Ovary (tissue), 3 donors: ENCODE measurements at regions not wholly inside any gene's neighbourhood (a gene's known extent, or its start where the extent isn't known, plus 50 kb on each side); places are given as distances from the start of the nearest gene placed in this dataset.

ENCODE experiments used
- CTCF ChIP-seq, 3 donors: fragments of 450-650 bp in 2 of 3; fragments of 200-600 bp in 1 of 3; IDR thresholded peaks; one replicate each; pipeline versions ENCODE4 v1.5.1 to v1.8.0; 2016 to 2022; ENCODE audit warnings: antibody characterized with exemption in 3 of 3, mild to moderate bottlenecking in 1 of 3
- EP300 ChIP-seq: sonication (generic); formaldehyde crosslinking; IDR thresholded peaks from one replicate; pipeline ENCODE4 v1.6.1; 2017; ENCODE audit warnings: antibody characterized with exemption
- POLR2A ChIP-seq: fragments of 450-650 bp; IDR thresholded peaks from one replicate; pipeline ENCODE4 v1.6.1; 2017; ENCODE audit warnings: antibody characterized with exemption, mild to moderate bottlenecking, moderate library complexity
- donor health status: DM: no; HTN: no; CAD: no.

GRCh38 chr1:221845650-221846371, 103.9 kb upstream of the DUSP10 start:
- TF ChIP-seq CTCF (IDR thresholded peaks at IDR 0.05) (no peak), POLR2A (no peak), EP300 (no peak)
